Activated naive CD4-positive, alpha-beta T cell treated with anti-CD3 and anti-CD28 coated beads, Interleukin-2, amount 50 U/mL, for 16 hours (primary cell): ENCODE measurements at regions not wholly inside any gene's neighbourhood (a gene's known extent, or its start where the extent isn't known, plus 50 kb on each side); places are given as distances from the start of the nearest gene placed in this dataset.

Experiments
- DNase-seq: peaks from one replicate; pipeline ENCODE4 v3.0.0-alpha.2; 2020

- no peak for DNase-seq
Measured at GRCh38 chr11:31895926-31896325, 84.8 kb upstream of the PAX6 start.

- no peak for DNase-seq
Measured at GRCh38 chr11:31887180-31887579, 76.1 kb upstream of the PAX6 start.

GRCh38 chr11:31884080-31884479 is 73.0 kb upstream of the PAX6 start:
- no peak for DNase-seq

- no peak for DNase-seq
Measured at GRCh38 chr11:31883435-31883834, 72.3 kb upstream of the PAX6 start.

- DNase-seq = no peak
Measured at GRCh38 chr11:31882951-31883392, 71.8 kb upstream of the PAX6 start.

GRCh38 chr11:31881825-31882224 is 70.7 kb upstream of the PAX6 start:
- DNase-seq = no peak

- no peak for DNase-seq
Measured at GRCh38 chr11:31879681-31880080, 68.6 kb upstream of the PAX6 start.

- no peak for DNase-seq
Measured at GRCh38 chr11:31877863-31878262, 66.7 kb upstream of the PAX6 start.

- no peak for DNase-seq
Measured at GRCh38 chr11:31877083-31877482, 66.0 kb upstream of the PAX6 start.

GRCh38 chr11:31875866-31876560 is 64.9 kb upstream of the PAX6 start:
- DNase-seq = no peak

- no peak for DNase-seq
Measured at GRCh38 chr11:31874631-31875191, 63.6 kb upstream of the PAX6 start.

GRCh38 chr11:31873124-31873523 is 62.0 kb upstream of the PAX6 start:
- no peak for DNase-seq

GRCh38 chr11:31872076-31872443 is 60.9 kb upstream of the PAX6 start:
- no peak for DNase-seq

- no peak for DNase-seq
Measured at GRCh38 chr11:31871310-31872075, 60.4 kb upstream of the PAX6 start.

GRCh38 chr11:31870609-31871309 is 59.6 kb upstream of the PAX6 start:
- no peak for DNase-seq

- no peak for DNase-seq
Measured at GRCh38 chr11:31869986-31870385, 58.9 kb upstream of the PAX6 start.

GRCh38 chr11:31865606-31866300 is 54.6 kb upstream of the PAX6 start:
- DNase-seq = no peak

- no peak for DNase-seq
Measured at GRCh38 chr11:31863170-31863832, 52.2 kb upstream of the PAX6 start.

GRCh38 chr11:31861011-31861410 is 49.9 kb upstream of the PAX6 start:
- no peak for DNase-seq
